ENCODE measurements at regions not wholly inside any gene's neighbourhood (a gene's known extent, or its start where the extent isn't known, plus 50 kb on each side); places are given as distances from the start of the nearest gene placed in this dataset.

DNA sequence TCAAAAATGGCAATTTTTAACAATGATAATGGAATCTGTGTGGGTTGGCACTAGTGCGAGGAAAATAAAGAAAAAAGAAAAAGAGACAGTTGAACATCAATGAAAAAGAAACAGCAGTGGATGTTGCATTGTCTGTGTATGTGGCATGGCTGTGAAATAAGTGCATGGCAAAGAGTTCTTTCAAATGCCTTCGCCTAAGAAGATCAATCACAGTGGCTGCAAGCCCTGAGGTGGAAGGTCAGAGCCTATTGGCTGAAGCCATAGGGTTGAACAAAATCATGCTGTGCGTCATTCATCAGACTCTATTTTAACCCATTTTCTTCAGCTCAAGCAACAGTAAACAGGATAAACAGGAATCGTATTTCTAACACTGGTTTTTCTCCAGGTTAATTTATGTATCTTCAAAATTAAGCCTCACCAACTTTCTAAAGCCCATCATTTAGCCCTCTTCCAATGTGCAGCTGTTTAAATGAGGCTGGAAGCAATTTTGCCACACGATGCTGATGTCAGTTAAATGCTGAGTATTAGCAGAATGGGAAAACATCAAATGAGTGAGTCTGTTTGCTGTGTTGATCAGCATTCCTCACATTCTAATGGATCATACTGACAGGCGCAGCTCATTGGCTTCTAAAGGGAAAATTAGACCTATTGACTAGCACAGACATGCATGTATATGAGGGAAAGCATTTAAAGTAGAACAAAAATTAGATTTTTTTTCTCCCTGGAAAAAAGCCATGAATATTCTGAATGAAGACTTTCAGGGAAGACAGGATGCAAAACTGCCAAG is 955.9 kb upstream of the EYS start:
- no peak for DNase-seq

DNA sequence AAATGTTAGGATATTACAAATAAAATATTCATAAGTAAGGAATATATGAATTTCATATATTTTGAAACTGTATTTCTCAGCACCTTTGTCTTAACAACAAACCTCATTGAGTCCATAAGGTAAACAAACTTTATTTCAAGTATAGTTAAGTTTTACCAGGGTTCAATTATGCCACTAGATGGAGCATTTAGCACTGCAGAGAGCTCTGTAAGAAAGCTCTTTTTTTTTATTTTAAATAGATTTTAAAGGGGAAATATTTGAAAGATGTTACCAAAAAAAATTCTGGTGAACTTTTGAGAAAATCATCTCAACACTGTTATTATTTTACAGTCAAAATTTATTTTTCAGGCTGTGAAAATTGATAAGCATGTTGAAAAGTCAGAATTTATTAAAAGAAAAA is 955.2 kb upstream of the EYS start:
- no peak for DNase-seq

DNA sequence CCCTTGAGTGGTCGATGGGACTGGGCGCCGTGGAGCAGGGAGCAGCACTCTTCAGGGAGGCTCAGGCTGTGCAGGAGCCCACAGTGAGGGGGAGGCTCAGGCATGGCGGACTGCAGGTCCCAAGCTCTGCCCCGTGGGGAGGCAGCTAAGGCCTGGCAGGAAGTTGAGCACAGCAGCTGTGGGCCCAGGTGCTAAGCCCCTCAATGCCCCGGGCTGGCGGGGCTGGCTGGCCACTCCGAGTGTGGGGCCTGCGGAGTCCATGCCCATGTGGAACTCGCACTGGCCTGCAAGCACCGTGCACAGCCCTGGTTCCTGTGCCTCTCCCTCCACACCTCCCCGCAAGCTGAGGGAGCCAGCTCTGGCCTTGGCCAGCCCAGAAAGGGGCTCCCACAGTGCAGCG is 948.4 kb upstream of the EYS start:
- no peak for DNase-seq

DNA sequence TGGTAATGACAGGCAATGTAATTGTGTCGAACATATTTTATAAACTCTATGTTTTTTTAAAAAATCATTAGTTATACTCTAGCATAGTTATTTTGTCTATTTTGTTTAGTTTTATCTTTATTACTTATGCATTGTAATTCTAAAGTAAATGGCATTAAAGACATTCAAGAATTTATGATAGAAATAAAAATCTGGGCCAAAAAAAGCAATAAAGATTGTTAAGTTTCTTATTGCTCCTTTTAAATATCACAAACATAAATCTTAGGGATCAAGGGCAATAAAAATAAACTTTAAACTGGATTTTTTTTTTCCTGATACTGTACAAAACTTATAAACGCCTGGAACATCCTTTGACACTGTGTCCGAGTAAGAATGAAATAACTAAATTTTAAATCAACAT is 931.5 kb upstream of the EYS start:
- DNase-seq = no peak

DNA sequence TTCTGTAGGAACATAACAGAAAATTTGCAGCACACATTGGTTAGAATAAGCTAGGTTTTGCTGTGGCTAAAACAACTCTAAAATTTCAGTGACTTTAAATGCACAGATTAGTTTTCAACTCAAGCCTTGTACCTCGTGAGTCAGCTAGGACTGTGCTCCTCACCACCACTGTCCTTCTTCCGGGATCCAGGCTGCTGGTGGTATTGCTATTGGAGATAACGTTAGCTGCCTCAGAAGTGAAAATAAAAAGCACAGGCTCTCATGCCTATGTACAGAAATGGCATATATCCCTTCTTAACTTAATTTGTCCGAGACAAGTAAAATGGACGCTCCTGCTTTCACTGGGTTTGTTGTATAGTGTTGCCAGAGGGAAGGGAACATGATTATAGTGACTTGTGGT is 931.1 kb upstream of the EYS start:
- no peak for DNase-seq

DNA sequence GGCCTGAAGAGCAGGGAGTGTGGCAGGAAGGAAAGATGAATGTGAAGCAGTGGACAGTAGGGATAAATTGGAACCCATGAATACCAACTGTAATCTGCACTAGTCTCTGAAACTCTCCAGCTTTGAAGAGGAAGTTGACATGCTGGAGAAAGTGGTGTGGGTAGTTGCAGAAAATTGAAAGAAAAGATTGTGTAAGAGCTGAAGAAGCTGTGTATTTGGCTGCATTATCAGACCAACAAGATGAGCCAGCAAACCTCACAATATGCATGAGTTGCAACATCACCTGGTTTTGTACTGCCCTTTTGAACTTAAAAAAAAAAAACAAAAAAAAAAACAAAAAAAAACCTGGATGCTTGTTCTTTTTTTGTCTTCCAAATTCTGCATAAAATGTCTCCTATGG is 921.9 kb upstream of the EYS start:
- no peak for DNase-seq

DNA sequence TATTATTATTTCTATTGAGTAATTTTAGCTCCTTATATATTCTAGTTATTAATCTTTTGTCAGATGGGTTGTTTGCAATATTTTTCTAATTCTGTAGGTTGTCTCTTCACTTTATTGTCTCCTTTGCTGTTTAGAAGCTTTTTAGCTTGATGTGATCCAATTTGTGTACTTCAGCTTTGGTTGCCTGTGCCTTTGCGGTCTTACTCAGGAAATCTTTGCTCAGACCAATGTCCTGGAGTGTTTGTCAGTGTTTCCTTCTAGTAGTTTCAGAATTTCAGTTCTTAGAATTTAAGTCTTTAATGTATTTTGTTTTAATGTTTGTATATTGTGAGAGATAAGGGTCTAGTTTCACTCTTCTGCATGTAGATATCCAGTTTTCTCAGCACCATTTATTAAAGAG is 916.0 kb upstream of the EYS start:
- no peak for DNase-seq

DNA sequence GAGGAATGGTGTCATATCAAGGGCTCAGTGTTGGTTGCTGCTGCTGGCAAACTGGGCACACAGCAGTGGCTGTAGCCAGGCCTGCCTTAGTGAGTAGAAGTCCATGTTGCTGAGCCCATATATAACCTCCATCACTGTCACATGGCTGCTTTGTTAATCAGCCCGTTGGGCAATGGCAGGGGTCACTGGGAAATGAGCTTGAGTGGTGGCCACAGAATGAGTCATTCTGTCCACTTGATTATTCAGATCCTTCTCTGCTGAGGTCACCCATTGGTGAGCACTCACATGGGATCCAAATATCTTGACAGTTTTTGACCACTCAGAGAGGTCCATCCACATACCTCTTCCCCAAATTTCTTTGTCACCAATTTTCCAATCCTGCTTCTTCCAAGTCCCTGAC is 898.9 kb upstream of the EYS start:
- no peak for DNase-seq

DNA sequence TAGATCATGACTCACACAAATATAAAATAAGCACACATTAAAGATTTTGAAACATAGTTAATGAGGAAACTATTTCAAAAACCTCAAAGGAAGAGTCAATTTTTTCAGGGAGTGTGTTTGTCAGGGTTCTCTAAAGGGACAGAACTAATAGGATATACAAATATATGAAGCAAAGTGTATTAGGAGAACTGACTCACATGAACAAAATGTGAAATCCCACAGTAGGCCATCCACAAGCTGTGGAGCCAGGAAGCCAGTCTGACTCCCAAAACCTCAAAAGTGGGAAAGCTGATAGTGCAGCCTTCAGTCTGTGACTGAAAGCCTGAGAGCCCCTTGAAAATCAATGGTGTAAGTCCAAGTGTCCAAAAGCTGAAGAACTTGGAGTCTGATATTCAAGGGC is 898.0 kb upstream of the EYS start:
- no peak for DNase-seq

DNA sequence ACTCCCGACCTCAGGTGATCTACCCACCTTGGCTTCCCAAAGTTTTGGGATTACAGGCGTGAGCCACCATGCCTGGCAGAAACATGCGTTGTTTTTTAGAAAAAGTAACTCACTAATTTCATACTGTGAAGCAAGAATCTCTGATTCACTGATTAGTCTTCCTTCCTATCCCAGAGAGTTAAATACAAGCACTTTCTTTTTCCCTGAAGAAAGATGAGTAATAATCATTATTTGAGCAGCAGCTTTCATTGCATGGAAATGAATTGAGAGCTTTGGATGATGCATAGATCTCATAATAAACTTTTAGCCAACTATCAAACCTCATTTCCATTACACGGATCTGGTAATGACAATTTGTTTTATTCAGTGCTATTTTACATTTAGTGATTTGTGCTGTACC is 892.5 kb upstream of the EYS start:
- DNase-seq = no peak

DNA sequence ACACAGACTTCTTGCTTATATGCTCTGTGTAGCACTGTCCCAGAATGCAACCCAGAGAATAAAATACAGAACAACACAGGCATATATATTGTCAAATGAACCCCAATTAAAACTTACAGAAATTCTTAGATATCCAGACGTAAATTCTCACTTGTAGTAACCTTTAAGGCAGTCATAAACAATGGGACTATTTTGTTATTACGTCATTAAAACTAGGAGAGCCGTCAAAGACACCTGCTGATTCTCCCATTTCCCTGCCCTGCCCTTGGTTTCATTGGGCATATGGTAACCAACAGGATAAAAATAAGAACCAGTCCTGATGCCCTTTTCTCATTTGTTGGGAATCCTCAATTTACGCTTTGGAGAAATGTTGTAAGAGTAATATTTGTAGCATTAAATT is 871.3 kb upstream of the EYS start:
- DNase-seq = no peak

DNA sequence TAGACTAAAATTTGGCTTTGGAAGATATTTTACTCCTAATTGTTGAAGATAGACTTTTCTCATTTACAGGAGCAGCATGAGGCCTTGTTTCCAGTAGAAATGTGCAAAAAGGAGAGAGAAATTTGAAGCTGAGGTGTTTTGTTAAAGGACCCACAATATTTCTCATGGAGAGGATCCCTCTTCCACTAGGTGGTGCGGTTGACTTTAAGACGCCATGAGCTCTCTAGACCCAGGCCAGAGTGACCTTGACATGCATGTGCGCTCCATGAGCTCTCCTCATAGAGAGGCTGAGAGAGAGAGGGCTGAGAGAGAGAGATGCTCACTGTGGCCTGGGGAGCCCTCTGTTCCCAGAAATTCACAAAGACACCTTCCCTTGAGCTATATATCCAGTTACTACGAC is 861.2 kb upstream of the EYS start:
- DNase-seq = no peak

DNA sequence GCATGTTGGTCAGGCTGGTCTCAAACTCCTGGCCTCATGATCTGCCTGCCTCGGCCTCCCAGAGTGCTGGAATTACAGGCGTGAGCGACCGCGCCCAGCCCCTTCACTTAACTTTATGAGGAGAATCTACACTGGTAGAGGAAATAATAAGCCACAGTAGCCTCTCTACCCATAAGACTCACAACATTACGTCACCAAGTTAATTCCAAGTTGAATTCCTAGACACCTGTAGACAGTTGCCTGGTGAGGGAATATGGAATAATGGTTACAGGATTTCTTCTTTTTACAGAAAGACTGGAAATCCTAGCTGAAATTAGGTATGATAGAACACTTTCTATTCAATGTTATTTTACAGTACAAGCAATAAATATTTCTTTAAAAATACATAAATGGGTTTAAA is 854.5 kb upstream of the EYS start:
- DNase-seq = no peak

DNA sequence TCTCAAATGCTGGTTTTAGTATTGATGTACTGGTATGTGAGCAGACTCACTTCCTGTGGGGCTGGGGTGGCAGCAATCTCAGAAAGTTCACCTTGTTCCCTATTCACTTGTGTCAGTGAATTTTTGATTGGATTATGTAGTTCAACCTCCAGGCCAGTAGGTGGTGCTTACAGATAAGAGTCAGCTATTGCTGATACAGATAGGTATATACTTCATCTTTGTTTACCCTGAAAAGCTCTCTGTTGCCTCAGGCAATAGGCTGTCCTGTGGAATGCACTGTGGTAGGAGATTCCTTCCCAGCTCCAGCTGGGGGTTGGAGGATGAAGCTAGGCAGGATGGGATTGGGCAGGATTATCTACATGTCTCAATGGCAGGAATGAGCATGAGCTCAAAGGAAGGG is 851.2 kb upstream of the EYS start:
- DNase-seq = no peak

DNA sequence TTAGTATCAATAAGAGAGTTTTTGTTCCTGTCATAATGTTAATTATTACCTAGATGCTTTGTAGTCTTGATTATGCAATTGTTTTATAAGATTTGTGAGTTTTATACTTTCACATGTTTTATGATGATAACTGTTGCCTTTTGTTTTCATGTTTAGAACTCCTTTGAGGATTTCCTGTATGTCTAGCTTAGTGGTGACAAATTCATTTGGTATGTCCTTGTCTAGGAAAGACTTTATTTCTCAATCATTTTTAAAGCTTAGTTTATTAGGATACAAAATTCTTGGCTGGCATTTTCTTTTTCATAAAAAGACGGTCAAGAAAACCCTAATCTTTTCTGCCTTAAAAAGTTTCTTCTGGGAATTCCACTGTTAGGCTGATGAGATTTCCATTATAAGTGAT is 849.9 kb upstream of the EYS start:
- no peak for DNase-seq

DNA sequence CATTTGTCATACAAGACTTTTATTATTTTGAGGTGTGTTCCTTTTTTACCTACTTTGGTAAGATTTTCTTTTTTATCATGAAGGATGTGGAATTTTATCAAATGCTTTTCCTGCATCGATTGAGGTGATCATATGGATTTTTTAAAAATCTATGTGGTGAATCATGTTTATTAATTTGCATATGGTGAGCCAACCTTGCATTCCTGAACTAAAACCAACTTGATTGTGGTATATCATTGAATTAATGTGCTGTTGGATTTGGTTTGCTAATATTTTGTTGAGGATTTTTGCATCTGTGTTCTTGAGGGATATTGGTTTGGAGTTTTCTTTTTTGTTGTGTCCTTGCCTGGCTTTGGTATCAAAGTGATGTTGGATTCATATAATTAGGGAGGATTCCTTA is 848.1 kb upstream of the EYS start:
- DNase-seq = no peak

DNA sequence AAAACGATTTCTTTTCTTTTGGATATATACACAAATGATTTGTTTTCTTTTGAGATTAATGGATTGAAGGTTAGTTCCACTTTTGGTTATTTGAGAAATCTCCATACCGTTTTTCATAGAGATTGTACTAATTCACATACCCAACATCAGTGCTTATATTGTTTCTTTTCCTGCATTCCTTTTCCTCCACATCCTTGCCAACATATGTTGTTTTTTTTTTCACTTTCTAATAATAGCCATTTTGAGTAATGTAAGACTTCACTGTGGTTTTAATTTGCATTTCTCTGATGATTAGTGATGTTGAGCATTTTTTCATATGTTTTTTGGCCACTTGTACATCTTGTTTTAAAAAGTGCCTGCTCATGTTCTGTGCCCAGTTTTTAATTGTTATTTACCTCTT is 846.4 kb upstream of the EYS start:
- DNase-seq = no peak

DNA sequence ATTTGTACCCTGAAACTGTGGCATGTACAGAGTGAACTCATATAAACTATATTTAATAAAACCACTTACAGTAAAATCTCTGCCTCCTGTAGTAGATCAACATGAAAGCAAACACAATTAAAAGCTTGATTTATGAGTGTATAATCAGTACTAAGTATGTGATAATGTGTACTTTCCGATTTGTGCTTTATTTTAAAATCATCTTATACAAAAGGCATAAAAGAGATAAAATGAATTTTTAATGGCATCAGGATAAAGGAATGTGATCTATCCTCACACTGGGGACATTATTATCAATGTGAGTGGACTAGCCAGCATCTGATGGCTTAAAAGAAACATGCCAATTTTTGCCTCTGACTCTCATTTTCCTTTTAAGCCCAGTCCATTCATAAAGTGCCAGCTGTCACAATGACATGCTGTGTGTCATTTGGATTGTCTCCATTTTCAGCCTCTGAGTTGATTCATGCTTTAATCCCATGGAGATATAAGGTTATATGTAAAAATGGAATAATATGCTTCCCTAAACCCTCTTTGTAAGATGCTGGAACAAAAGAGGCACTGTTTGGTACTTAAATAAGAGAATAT is 831.6 kb upstream of the EYS start:
- DNase-seq = no peak

DNA sequence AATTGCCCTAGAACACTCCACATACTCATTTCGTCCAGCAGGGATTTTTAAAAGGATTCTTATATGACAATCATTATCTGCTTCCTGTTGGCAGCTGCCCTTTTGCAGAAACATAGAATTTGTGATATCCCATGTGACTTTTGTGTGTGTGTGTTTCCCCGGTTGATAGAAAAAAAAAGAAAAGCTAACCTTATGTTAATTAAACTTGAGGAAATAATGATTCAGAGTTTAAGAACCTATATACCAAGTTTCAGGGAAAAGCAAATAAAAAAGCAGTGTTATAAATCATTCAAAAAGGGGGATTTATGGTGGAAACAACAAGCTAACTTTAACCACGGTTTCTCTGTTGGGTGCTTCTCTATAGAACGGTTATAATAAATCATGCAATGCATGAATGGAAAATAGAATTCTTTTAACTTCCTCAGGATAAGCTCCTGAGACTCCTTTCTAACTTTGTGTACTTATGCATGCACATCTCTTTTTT is 826.9 kb upstream of the EYS start:
- DNase-seq = no peak

DNA sequence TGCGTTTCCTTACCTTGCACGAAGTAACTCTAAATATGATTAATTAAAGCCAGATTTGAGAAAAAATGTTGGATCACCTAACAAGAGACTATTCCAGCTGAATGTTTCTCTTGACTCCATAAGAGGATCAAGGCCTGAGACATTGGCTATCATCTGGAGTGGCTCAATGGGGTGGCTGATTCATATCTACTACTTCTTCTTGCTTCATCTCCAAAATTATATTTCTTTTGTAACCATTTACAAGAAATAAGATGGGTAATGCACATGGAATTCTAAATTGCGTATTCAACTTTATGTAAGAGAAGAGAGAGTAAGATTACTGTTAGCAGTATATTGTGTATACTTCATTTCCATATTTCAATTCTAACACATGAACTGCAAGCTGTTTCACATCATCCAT is 819.0 kb upstream of the EYS start:
- DNase-seq = no peak

DNA sequence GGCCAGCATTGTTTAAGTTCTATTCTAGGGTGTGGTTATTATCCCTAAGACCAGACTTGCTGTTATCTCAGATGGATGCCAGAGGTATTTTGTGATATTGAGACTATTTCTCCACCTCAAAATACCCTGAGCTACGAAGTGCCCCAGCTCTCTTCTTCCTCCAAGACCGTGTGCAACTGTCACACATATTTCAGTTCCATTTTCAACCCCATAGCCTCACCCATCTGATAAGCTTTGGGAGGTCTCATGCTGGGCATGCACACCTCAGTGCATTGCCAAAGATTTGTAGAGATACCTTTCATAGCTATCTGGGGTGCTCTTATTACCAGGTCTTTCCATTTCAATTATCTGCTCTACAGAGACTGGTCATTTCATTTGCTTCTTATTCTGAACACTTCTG is 815.8 kb upstream of the EYS start:
- DNase-seq = no peak

DNA sequence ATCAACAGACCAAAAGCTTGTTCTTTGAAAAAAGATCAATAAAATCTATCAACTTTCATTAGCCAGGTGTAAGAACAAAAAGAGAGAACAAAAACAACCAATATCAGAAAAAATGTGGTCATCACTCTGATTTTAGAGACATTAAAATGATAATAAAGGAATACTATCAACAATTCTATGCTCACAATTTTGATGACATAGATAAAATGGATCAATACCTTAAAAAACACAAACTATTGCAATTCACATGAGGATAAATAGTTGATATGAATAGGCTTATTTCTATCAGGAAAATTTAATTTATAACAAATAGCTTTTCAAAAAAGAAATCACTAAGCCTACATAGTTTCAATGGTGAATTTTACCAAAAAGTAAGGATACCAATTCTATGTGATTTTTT is 809.4 kb upstream of the EYS start:
- DNase-seq = no peak

DNA sequence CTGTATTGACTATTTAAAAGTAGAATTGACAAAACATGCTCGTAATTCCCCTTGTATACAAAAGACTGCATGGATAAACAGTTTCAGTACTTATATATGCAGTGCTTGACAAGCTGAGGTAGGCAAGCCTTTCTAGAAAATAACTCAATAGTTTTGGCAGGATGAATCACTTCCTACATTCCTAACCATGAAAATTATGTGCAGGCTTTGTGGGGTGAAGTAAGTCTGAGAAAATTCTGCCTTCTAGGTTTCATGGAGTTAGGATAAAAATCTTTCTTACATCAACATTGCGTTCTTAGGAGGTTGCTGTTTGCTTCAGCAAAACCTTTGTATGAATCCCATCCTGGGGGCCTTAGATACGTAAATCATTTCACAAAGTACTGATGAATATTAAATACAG is 801.4 kb upstream of the EYS start:
- DNase-seq = no peak

DNA sequence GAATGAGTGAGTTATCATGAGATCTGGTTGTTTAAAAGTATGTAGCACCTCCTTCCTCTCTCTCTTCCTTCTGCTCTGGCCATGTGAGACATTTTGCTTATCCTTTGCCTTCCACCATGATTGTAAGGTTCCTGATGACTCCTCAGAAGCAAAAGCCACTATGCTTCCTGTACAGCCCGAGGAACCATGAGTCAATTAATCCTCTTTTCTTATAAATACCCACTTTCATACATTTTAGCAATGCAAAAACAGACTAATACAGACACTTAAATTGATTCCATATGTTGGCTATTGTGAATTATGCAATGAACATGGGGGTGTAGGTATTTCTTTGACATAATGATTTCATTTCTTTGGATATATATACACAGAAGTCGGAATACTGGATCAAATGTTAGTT is 792.8 kb upstream of the EYS start:
- no peak for DNase-seq

DNA sequence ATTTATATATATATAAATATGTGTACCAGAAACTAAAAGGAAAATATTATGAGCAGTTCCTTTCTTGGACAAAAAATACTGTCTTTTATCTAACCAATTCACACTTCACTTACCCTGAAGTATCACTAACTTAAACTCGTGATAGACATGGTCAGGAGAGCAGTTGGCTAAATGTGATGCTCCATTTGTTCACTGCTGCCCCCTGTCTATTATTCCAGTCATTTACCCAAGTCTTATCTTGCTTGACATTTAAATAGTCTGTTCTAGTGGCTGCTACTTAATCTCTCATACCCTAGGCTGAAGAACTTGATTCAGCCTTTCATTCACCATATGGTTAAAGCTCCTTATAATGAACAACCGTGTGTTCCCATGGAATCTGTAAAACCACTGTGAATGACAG is 789.6 kb upstream of the EYS start:
- no peak for DNase-seq

All from GF-D8 (cell line).